Smooth muscle cell (in vitro differentiated cells): ENCODE measurements at regions not wholly inside any gene's neighbourhood (a gene's known extent, or its start where the extent isn't known, plus 50 kb on each side); places are given as distances from the start of the nearest gene placed in this dataset.

Experiments used
- DNase-seq: peaks from one replicate; lab custom pipeline; 2025; ENCODE audit not compliant: unreplicated experiment; lab: John Stamatoyannopoulos, UW
- H2AFZ ChIP-seq: fragments of 200-600 bp; sonication (generic); 2 replicates; pipeline ENCODE4 v1.6.0; 2016; ENCODE audit warnings: antibody characterized with exemption, low read depth, mild to moderate bottlenecking
- H3F3A ChIP-seq: fragments of 200-600 bp; sonication (generic); 2 replicates; pipeline ENCODE4 v1.6.0; 2017; ENCODE audit warnings: antibody characterized with exemption, low read depth
- H3K27ac ChIP-seq: fragments of 200-600 bp; sonication (generic); 2 replicates; pipeline ENCODE4 v1.5.1; 2016; ENCODE audit warnings: low read depth, mild to moderate bottlenecking
- H3K27me3 ChIP-seq: fragments of 200-600 bp; sonication (generic); 2 replicates; pipeline ENCODE4 v1.6.1; 2016; ENCODE audit warnings: low read depth, mild to moderate bottlenecking
- H3K36me3 ChIP-seq: fragments of 200-600 bp; sonication (generic); 2 replicates; pipeline ENCODE4 v1.5.1; 2016; ENCODE audit warnings: low read depth
- H3K4me1 ChIP-seq: fragments of 200-600 bp; sonication (generic); 2 replicates; pipeline ENCODE4 v1.5.1; 2016; ENCODE audit warnings: low read depth
- H3K4me2 ChIP-seq: fragments of 200-600 bp; sonication (generic); 2 replicates; pipeline ENCODE4 v1.6.0; 2016; ENCODE audit warnings: mild to moderate bottlenecking
- H3K4me3 ChIP-seq: fragments of 200-600 bp; sonication (generic); 2 replicates; pipeline ENCODE4 v1.5.1; 2016; ENCODE audit warnings: mild to moderate bottlenecking
- H3K79me2 ChIP-seq: fragments of 200-600 bp; sonication (generic); 2 replicates; pipeline ENCODE4 v1.6.0; 2016; ENCODE audit warnings: low read depth, mild to moderate bottlenecking
- H3K9ac ChIP-seq: fragments of 200-600 bp; sonication (generic); 2 replicates; pipeline ENCODE4 v1.6.0; 2016; ENCODE audit warnings: low read depth
- H3K9me3 ChIP-seq: fragments of 200-600 bp; sonication (generic); replicated peaks from 2 replicates; pipeline ENCODE4 v1.5.1; 2016; ENCODE audit warnings: low read depth
- H4K20me1 ChIP-seq: fragments of 200-600 bp; sonication (generic); 2 replicates; pipeline ENCODE4 v1.6.0; 2016; ENCODE audit warnings: low read depth
- CTCF ChIP-seq: fragments of 200-600 bp; sonication (generic); IDR thresholded peaks from 2 replicates; pipeline ENCODE4 v1.5.1; 2017; ENCODE audit warnings: borderline replicate concordance, mild to moderate bottlenecking, antibody characterized with exemption; ENCODE audit not compliant: insufficient read depth, poor library complexity, severe bottlenecking
- WGBS: methylation state at CpG from one replicate; pipeline ENCODE4 v1.1.7; 2016; ENCODE audit warnings: low lambda C conversion rate; 5-methylcytosine and 5-hydroxymethylcytosine counted together

- no peaks in the 10 kb centered on the region for H4K20me1 ChIP-seq
- no peak overlapping the region for H3K27ac ChIP-seq
- TF ChIP-seq CTCF = no peak
- peaks cover 4% of the 10 kb centered on the region for H3K4me1 ChIP-seq
- no peaks in the 10 kb centered on the region for H3K36me3 ChIP-seq
- H3K4me2 ChIP-seq = no peak overlapping the region
- H3K4me3 ChIP-seq = no peak overlapping the region
- no peak for DNase-seq
- H3F3A ChIP-seq = no peaks in the 10 kb centered on the region
- H3K9me3 ChIP-seq = no peaks in the 10 kb centered on the region
- no peak overlapping the region for H2AFZ ChIP-seq
- H3K27me3 ChIP-seq = peaks cover 7% of the 10 kb centered on the region
- no peak overlapping the region for H3K9ac ChIP-seq
- WGBS = 75% methylated on average over 8 of the region's 8 CpGs
- H3K79me2 ChIP-seq = no peaks in the 10 kb centered on the region
Observed at GRCh38 chr16:6897876-6898485, 434.7 kb upstream of the RBFOX1 start.

GRCh38 chr16:6892966-6893365 lies 439.7 kb upstream of the RBFOX1 start:
- Histone ChIP-seq H4K20me1 (no peaks in the 10 kb centered on the region), H3K9ac (no peak overlapping the region), H3K4me2 (no peak overlapping the region), H3K4me3 (no peak overlapping the region), H3K4me1 (peaks cover 24% of the 10 kb centered on the region), H3K36me3 (no peaks in the 10 kb centered on the region), H3F3A (no peaks in the 10 kb centered on the region), H3K9me3 (no peaks in the 10 kb centered on the region), H3K27ac (no peak overlapping the region), H2AFZ (no peak overlapping the region), H3K79me2 (no peaks in the 10 kb centered on the region), H3K27me3 (peaks cover 7% of the 10 kb centered on the region)
- TF ChIP-seq CTCF = no peak
- no peak for DNase-seq
- WGBS = 66% methylated on average over 4 of the region's 4 CpGs

- no peaks in the 10 kb centered on the region for H4K20me1 ChIP-seq
- H3K4me3 ChIP-seq = no peak overlapping the region
- no peaks in the 10 kb centered on the region for H3K36me3 ChIP-seq
- no peak overlapping the region for H3K4me2 ChIP-seq
- DNase-seq = no peak
- peaks cover 7% of the 10 kb centered on the region for H3K27me3 ChIP-seq
- H3K27ac ChIP-seq = no peak overlapping the region
- WGBS = 73% methylated on average over 2 of the region's 2 CpGs
- no peaks in the 10 kb centered on the region for H3F3A ChIP-seq
- H3K9ac ChIP-seq = no peak overlapping the region
- TF ChIP-seq CTCF = no peak
- H2AFZ ChIP-seq = no peak overlapping the region
- H3K4me1 ChIP-seq = peaks cover 24% of the 10 kb centered on the region
- no peaks in the 10 kb centered on the region for H3K9me3 ChIP-seq
- no peaks in the 10 kb centered on the region for H3K79me2 ChIP-seq
Observed at GRCh38 chr16:6891496-6891895, 441.1 kb upstream of the RBFOX1 start.

GRCh38 chr16:6888531-6888930 lies 444.1 kb upstream of the RBFOX1 start:
- Histone ChIP-seq H3K79me2 (no peaks in the 10 kb centered on the region), H4K20me1 (no peaks in the 10 kb centered on the region), H3K4me3 (no peak overlapping the region), H3K9ac (no peak overlapping the region), H3K27ac (no peak overlapping the region), H3K4me2 (no peak overlapping the region), H3K27me3 (peaks cover 12% of the 10 kb centered on the region), H3F3A (no peaks in the 10 kb centered on the region), H3K4me1 (peaks cover 24% of the 10 kb centered on the region), H3K9me3 (no peaks in the 10 kb centered on the region), H3K36me3 (no peaks in the 10 kb centered on the region), H2AFZ (no peak overlapping the region)
- DNase-seq = no peak
- WGBS = 92% methylated on average over 2 of the region's 2 CpGs
- TF ChIP-seq CTCF = no peak
